Mammary epithelial cell (primary cell): ENCODE measurements at regions not wholly inside any gene's neighbourhood (a gene's known extent, or its start where the extent isn't known, plus 50 kb on each side); places are given as distances from the start of the nearest gene placed in this dataset.

ENCODE experiments used
- CTCF ChIP-seq, 2 donors: IDR thresholded peaks in 1 of 2; conservative IDR thresholded peaks in 1 of 2; 2 replicates each; pipeline ENCODE4 v1.5.1; 2011 to 2012; ENCODE audit warnings: inconsistent platforms in 2 of 2, low read length in 2 of 2, mild to moderate bottlenecking in 2 of 2, control low read depth in 1 of 2, low read depth in 1 of 2; ENCODE audit not compliant: insufficient read depth in 1 of 2; ENCODE audit errors: extremely low read depth in 1 of 2
- EZH2 ChIP-seq: IDR thresholded peaks from 2 replicates; pipeline ENCODE4 v1.6.1; 2012; ENCODE audit warnings: low read length, inconsistent platforms, borderline replicate concordance

GRCh38 chr5:38766151-38766550 is 79.7 kb upstream of the OSMR start:
- TF ChIP-seq CTCF (conservative IDR thresholded peaks at IDR 0.05 in 1 of 2, IDR thresholded peaks at IDR 0.05 in 1 of 2; ENCODE audit: extremely low read depth in 1 of 2, insufficient read depth in 1 of 2, low read depth in 1 of 2, low read length in 2 of 2) (no peak), EZH2 (no peak)
